ENCODE measurements at regions not wholly inside any gene's neighbourhood (a gene's known extent, or its start where the extent isn't known, plus 50 kb on each side); places are given as distances from the start of the nearest gene placed in this dataset.
"Not testable (repeated sequence)": the region's sequence is repeated elsewhere in the genome, so short reads cannot be mapped to it uniquely, and the experiment has no call there.

DNA sequence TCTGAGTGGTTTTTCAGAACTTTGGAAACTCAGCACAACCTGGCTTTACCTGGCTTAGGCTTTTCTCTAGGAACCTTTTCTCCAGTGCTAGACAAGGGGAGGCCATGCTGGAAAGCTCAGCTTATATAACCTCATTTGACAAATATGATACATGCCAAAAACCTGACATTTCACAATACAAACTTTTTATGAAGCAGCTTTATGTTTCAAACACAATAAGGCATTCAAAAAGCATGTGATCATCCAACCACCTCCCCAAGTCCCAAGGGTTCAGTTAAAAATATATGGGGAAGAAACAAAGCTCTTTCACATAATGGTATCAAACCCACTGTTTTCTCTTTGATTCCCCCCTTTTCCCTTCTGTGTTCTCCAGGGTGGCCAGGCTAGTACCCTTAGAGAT, 63.7 kb downstream of the ZC3H11B start:
- BruUV-seq (replicated peaks): no TSS peak
- peaks cover 3% of the 10 kb centered on the region for H3K27me3 ChIP-seq (replicated peaks; ENCODE audit: insufficient read depth, low read depth, low read length, poor library complexity)
- H3K4me1 ChIP-seq (ENCODE audit: insufficient read depth, low read length, poor library complexity, severe bottlenecking): no peaks in the 10 kb centered on the region
- intact Hi-C loops (cut with micrococcal nuclease; ENCODE audit: unreplicated experiment): no loop called here
- ChIA-PET POLR2A (ENCODE audit: low non-redundant PET) (no interaction called here), CTCF (no interaction called here)
- no peaks in the 10 kb centered on the region for H3K9me3 ChIP-seq (ENCODE audit: low read depth, low read length, poor library complexity, severe bottlenecking)
- no peaks in the 10 kb centered on the region for H3K36me3 ChIP-seq (ENCODE audit: insufficient read depth, low read length, poor library complexity, severe bottlenecking)
- no peak overlapping the region for H3K4me3 ChIP-seq (ENCODE audit: low read depth, low read length, poor library complexity, severe bottlenecking)
- DNase-seq (ENCODE audit: low spot score): no peak
- TF ChIP-seq, protein P1, sequence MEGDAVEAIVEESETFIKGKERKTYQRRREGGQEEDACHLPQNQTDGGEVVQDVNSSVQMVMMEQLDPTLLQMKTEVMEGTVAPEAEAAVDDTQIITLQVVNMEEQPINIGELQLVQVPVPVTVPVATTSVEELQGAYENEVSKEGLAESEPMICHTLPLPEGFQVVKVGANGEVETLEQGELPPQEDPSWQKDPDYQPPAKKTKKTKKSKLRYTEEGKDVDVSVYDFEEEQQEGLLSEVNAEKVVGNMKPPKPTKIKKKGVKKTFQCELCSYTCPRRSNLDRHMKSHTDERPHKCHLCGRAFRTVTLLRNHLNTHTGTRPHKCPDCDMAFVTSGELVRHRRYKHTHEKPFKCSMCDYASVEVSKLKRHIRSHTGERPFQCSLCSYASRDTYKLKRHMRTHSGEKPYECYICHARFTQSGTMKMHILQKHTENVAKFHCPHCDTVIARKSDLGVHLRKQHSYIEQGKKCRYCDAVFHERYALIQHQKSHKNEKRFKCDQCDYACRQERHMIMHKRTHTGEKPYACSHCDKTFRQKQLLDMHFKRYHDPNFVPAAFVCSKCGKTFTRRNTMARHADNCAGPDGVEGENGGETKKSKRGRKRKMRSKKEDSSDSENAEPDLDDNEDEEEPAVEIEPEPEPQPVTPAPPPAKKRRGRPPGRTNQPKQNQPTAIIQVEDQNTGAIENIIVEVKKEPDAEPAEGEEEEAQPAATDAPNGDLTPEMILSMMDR (conservative IDR thresholded peaks at IDR 0.05; ENCODE audit: low read depth, low read length): no peak
- TF ChIP-seq EZH2 (IDR thresholded peaks at IDR 0.05; ENCODE audit: borderline replicate concordance, low read depth, low read length, poor library complexity, severe bottlenecking): no peak
- no peak overlapping the region for H3K27ac ChIP-seq (ENCODE audit: low read depth, low read length, poor library complexity, severe bottlenecking)

DNA sequence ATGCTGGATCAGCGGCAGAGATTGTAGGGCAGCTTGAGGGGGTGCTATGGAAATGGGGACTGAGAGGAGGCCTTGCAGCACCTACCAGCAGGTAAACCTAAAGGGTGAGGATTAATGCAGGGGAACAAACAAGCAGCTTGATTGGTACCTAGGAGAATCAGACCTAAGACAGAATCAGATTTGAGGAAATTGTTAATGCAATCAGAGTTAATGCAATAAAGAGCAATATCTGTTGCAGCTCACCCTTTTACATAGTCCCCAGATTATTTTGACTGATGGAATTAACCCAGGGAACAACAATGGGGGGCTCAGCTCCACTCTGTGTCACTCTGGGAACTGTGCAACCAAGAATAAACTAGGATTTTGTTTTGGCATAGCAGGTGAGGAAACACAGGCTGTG, 64.5 kb downstream of the ZC3H11B start:
- Histone ChIP-seq H3K27ac (ENCODE audit: low read depth, low read length, poor library complexity, severe bottlenecking) (no peak overlapping the region), H3K9me3 (ENCODE audit: low read depth, low read length, poor library complexity, severe bottlenecking) (no peaks in the 10 kb centered on the region), H3K27me3 (replicated peaks; ENCODE audit: insufficient read depth, low read depth, low read length, poor library complexity) (peaks cover 3% of the 10 kb centered on the region), H3K4me3 (ENCODE audit: low read depth, low read length, poor library complexity, severe bottlenecking) (no peak overlapping the region), H3K4me1 (ENCODE audit: insufficient read depth, low read length, poor library complexity, severe bottlenecking) (no peaks in the 10 kb centered on the region), H3K36me3 (ENCODE audit: insufficient read depth, low read length, poor library complexity, severe bottlenecking) (no peaks in the 10 kb centered on the region)
- TF ChIP-seq, protein P1 (conservative IDR thresholded peaks at IDR 0.05; ENCODE audit: low read depth, low read length): no peak
- no peak for TF ChIP-seq EZH2 (IDR thresholded peaks at IDR 0.05; ENCODE audit: borderline replicate concordance, low read depth, low read length, poor library complexity, severe bottlenecking)
- ChIA-PET POLR2A (ENCODE audit: low non-redundant PET) (no interaction called here), CTCF (no interaction called here)
- DNase-seq (ENCODE audit: low spot score): no peak
- no TSS peak for BruUV-seq (replicated peaks)
- intact Hi-C loops (cut with micrococcal nuclease; ENCODE audit: unreplicated experiment): no loop called here

DNA sequence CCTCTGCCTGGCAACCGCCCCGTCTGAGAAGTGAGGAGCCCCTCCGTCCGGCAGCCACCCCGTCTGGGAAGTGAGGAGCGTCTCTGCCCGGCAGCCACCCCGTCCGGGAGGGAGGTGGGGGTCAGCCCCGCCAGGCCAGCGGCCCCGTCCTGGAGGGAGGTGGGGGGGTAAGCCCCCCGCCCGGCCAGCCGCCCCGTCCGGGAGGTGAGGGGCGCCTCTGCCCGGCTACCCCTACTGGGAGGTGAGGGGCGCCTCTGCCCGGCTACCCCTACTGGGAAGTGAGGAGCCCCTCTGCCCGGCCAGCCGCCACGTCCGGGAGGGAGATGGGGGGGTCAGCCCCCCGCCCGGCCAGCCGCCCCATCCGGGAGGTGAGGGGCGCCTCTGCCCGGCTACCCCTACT, 67.1 kb downstream of the ZC3H11B start:
- H3K36me3 ChIP-seq (ENCODE audit: insufficient read depth, low read length, poor library complexity, severe bottlenecking); H3K4me3 ChIP-seq (ENCODE audit: low read depth, low read length, poor library complexity, severe bottlenecking); DNase-seq (ENCODE audit: low spot score); H3K9me3 ChIP-seq (ENCODE audit: low read depth, low read length, poor library complexity, severe bottlenecking); H3K27ac ChIP-seq (ENCODE audit: low read depth, low read length, poor library complexity, severe bottlenecking); H3K27me3 ChIP-seq (replicated peaks; ENCODE audit: insufficient read depth, low read depth, low read length, poor library complexity); intact Hi-C loops (cut with micrococcal nuclease; ENCODE audit: unreplicated experiment); BruUV-seq (replicated peaks); H3K4me1 ChIP-seq (ENCODE audit: insufficient read depth, low read length, poor library complexity, severe bottlenecking); CTCF ChIA-PET; POLR2A ChIA-PET (ENCODE audit: low non-redundant PET): not testable (repeated sequence)

DNA sequence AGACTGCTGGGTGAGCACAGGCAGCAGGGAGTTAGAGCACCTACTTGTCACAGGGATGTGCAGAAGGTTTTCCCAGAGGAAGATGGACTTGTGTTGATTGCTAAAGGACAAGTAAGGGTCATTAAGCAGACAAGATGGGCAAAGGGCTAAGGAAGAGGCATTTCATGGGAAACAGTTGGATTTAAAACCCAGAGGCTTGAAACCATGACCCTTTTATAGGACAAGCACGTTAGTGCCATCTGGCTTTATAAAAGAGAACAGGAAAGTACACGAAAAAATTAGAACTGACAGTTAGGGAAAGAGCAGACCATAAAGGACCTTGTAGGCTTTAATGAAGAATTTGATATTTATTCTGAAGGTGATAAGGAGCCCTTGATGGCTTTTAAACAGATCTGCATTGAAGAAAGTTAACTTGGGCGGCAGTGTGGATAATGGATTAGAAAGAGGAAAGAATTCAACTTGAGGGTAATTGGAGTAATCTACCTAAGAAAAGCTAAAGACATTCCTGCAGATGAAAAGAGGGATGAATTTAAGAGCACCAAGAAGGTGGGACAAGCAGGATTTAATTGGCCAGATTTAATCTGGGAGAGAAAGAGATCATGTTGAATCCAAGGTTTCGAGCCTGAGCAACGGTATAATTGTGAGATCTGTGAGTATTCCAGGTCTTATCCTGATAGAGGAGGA, 68.6 kb downstream of the ZC3H11B start:
- DNase-seq (ENCODE audit: low spot score): no peak
- POLR2A ChIA-PET (ENCODE audit: low non-redundant PET): no interaction called here
- intact Hi-C loops (cut with micrococcal nuclease; ENCODE audit: unreplicated experiment): no loop called here
- Histone ChIP-seq H3K4me1 (ENCODE audit: insufficient read depth, low read length, poor library complexity, severe bottlenecking) (no peaks in the 10 kb centered on the region), H3K9me3 (ENCODE audit: low read depth, low read length, poor library complexity, severe bottlenecking) (no peaks in the 10 kb centered on the region), H3K4me3 (ENCODE audit: low read depth, low read length, poor library complexity, severe bottlenecking) (no peak overlapping the region), H3K27ac (ENCODE audit: low read depth, low read length, poor library complexity, severe bottlenecking) (no peak overlapping the region), H3K27me3 (replicated peaks; ENCODE audit: insufficient read depth, low read depth, low read length, poor library complexity) (peaks cover 5% of the 10 kb centered on the region), H3K36me3 (ENCODE audit: insufficient read depth, low read length, poor library complexity, severe bottlenecking) (no peaks in the 10 kb centered on the region)
- no TSS peak for BruUV-seq (replicated peaks)
- CTCF ChIA-PET: no interaction called here
- no peak for TF ChIP-seq EZH2 (IDR thresholded peaks at IDR 0.05; ENCODE audit: borderline replicate concordance, low read depth, low read length, poor library complexity, severe bottlenecking)
- TF ChIP-seq, protein P1 (conservative IDR thresholded peaks at IDR 0.05; ENCODE audit: low read depth, low read length): no peak
